ENCODE measurements at regions not wholly inside any gene's neighbourhood (a gene's known extent, or its start where the extent isn't known, plus 50 kb on each side); places are given as distances from the start of the nearest gene placed in this dataset.

DNA sequence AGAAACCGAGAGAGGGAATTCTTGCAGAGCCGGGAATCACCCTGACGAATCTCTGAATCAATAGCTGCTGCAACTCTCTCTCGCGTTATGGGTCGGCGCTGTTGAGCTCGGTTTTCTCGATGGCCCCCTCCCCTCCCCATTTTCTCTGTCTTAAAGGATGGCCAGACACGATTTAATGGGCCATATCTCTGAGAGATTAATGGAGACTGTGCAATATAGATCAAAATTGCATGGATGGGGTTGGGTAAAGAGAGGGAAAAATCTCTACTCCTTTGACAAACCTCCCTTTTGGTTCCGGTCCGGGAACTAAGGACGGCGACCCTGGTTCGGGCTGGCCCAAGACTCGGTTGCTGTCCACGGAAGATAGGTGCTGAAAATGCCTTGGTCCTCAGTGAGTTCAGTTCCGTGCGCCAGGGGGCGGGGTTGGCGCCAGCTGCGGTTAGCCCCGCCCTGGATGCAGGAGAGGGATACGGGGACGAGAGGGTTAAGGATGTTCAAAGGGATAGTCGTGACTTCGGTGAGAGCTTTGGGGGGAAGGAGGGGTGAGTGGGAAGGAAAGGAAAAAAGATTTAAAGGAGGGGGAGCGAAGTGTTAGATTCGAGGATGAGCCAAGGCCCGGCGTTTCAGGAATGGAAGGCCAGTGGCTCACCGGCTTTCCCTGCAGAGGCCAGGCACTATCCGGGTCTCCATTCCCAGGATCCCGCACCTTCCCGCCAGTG lies 103.6 kb upstream of the HSD17B12 start:
- Histone ChIP-seq H3K27me3 (no peaks in the 10 kb centered on the region), H3K4me3 (peak overlapping the region in 1 of 2 donors; percentile 40), H3K27ac (no peak overlapping the region), H3K9me3 (no peaks in the 10 kb centered on the region), H3K36me3 (ENCODE audit: low read depth, missing control alignments) (no peaks in the 10 kb centered on the region), H3K4me1 (peaks cover 46% of the 10 kb centered on the region)
- 1% methylated on average over 35 of the region's 35 CpGs for WGBS, 2 donors
- peak; percentile 90 for DNase-seq
- intact Hi-C loops (cut with DNase I; ENCODE audit: low total_unique reads): no loop called here
- TF ChIP-seq POLR2A (IDR thresholded peaks at IDR 0.05): no peak
- TF ChIP-seq, protein P1, sequence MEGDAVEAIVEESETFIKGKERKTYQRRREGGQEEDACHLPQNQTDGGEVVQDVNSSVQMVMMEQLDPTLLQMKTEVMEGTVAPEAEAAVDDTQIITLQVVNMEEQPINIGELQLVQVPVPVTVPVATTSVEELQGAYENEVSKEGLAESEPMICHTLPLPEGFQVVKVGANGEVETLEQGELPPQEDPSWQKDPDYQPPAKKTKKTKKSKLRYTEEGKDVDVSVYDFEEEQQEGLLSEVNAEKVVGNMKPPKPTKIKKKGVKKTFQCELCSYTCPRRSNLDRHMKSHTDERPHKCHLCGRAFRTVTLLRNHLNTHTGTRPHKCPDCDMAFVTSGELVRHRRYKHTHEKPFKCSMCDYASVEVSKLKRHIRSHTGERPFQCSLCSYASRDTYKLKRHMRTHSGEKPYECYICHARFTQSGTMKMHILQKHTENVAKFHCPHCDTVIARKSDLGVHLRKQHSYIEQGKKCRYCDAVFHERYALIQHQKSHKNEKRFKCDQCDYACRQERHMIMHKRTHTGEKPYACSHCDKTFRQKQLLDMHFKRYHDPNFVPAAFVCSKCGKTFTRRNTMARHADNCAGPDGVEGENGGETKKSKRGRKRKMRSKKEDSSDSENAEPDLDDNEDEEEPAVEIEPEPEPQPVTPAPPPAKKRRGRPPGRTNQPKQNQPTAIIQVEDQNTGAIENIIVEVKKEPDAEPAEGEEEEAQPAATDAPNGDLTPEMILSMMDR (IDR thresholded peaks at IDR 0.05): peak in 2 of 3 experiments; percentile 15 to 49

DNA sequence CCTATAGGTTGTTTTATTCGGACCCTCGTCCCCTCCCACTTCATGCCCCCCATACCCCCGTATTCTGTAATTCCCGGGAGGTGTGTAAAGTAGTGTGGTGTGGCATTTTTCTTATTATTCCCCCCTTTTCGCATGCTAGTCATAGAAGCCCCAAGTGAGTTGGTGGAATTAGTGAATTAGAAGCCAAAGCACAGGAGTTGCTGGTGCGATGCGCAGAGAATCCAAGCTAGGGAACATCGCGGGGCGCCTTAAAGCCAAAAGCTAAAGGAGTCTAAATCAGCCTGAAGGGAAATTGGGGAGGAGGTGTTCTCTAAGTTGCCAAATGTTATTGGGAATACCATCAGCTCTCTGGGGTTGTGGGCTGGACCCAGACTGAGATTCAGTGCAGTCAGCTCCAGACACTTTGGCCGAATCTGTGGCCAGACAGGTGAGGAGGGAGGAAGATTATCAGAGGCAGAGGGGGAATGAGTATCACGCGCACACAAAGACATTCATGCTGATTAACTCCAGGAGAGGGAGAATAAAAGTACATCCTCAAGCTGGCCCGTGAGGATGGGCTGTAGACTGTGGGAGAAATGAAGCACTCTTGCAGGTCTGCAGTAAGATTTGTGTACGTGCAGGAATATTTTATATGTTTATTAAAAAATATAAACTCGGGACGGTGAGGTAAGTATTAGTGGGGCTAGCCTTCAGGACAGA lies 102.8 kb upstream of the HSD17B12 start:
- no peak overlapping the region for H3K27ac ChIP-seq
- intact Hi-C loops (cut with DNase I; ENCODE audit: low total_unique reads): no loop called here
- no peak overlapping the region for H3K4me3 ChIP-seq
- 4 to 6% methylated on average over 17 of the region's 17 CpGs for WGBS, 2 donors
- H3K4me1 ChIP-seq: peaks cover 44% of the 10 kb centered on the region
- H3K9me3 ChIP-seq: no peaks in the 10 kb centered on the region
- no peaks in the 10 kb centered on the region for H3K36me3 ChIP-seq (ENCODE audit: low read depth, missing control alignments)
- DNase-seq: no peak
- H3K27me3 ChIP-seq: no peaks in the 10 kb centered on the region
- TF ChIP-seq, protein P1 (IDR thresholded peaks at IDR 0.05): no peak
- no peak for TF ChIP-seq POLR2A (IDR thresholded peaks at IDR 0.05)

DNA sequence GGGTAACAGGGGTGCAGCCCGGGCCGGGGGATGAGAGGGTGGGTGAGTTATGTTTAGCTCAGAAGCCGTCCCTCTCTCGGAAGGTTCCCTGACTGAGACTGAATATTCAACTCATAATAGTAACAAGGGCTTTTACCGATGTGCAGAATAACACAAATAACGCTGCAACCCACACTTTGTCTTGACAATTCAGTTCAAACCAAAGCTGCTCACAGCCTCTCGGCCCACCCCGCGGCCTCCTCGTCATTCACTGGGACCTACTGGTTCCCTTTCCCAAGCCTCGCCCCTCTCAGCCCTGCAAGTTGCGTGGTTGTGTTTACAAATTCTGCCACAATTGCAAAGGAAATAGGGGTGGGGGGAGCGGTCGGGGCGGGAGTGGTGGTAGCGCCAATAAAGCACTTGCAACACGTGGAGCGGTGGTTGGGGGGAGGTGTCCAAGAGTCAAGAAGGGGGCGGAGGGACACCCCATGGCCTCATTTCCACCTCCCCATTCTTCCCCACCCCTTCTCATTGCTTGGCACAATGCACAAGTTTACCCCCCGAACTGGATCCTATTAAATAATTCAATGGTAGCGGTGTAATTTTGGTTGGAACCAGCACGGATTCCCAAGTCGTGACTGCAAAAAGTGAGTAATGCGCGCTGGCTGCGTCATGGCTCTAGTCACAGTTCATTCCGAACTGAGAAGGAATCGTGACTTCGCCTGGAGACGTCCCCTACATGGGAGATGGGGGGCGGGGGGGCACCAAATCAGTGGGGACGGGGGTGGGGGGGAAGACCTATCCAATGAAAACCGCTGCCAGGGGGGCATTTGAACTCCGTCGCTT lies 102.0 kb upstream of the HSD17B12 start:
- no peak for DNase-seq
- no peak overlapping the region for H3K27ac ChIP-seq
- intact Hi-C loops (cut with DNase I; ENCODE audit: low total_unique reads): no loop called here
- H3K36me3 ChIP-seq (ENCODE audit: low read depth, missing control alignments): no peaks in the 10 kb centered on the region
- H3K9me3 ChIP-seq: no peaks in the 10 kb centered on the region
- H3K4me1 ChIP-seq: peaks cover 35% of the 10 kb centered on the region
- WGBS, 2 donors: 2 to 3% methylated on average over 30 to 35 of the region's 35 CpGs
- TF ChIP-seq, protein P1 (IDR thresholded peaks at IDR 0.05): no peak
- no peak for TF ChIP-seq POLR2A (IDR thresholded peaks at IDR 0.05)
- no peaks in the 10 kb centered on the region for H3K27me3 ChIP-seq
- H3K4me3 ChIP-seq: peak overlapping the region; percentile 56 to 63

DNA sequence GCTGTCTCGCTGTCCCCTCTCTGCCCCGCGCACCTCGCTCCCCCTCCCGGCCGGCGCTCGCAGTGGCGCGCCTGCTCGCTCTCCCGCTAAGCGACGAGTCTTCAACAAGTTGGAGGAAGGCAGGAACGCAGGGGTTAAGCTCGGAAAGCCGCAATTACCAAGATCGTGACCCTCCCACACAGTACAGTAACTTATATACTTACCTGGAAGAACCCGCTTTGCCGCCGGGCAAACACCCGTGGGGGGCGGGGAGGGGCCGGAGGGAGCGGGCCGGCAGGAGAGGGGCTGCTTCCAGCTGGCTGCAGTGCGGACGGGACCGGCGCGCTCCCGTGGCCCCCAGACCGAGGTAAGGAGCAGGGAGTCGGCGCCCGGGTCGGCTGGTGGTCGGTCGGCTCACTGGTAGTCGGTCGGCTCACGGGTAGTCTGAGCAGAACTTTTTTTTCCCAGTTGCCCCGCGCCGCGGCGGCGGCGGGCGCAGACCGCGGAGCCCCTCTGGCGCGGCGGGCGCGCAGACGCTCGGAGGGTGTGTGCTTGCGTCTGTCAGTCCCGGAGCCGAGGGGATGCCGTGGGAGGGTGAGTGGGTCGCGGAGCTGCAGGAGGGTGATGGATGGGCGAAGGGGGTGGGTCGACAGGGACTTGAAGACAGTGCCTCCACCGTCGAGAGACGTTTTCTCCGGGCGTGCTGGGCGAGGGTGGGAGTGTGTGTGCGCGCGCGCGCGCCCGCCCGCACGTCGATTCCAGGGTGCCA lies 101.2 kb upstream of the HSD17B12 start:
- peaks cover 34% of the 10 kb centered on the region for H3K4me1 ChIP-seq
- WGBS, 2 donors: 0% methylated on average over 37 to 80 of the region's 83 CpGs
- TF ChIP-seq POLR2A (IDR thresholded peaks at IDR 0.05): no peak
- TF ChIP-seq, protein P1 (IDR thresholded peaks at IDR 0.05): peak in 1 of 3 experiments; percentile 34
- intact Hi-C loops (cut with DNase I; ENCODE audit: low total_unique reads): no loop called here
- H3K27me3 ChIP-seq: no peaks in the 10 kb centered on the region
- peak overlapping the region in 1 of 2 donors; percentile 8 for H3K27ac ChIP-seq
- no peaks in the 10 kb centered on the region for H3K36me3 ChIP-seq (ENCODE audit: low read depth, missing control alignments)
- no peaks in the 10 kb centered on the region for H3K9me3 ChIP-seq
- peak overlapping the region; percentile 56 to 63 for H3K4me3 ChIP-seq
- DNase-seq: peak; percentile 57

Data from testis (tissue), 2 donors.